ENCODE measurements at regions not wholly inside any gene's neighbourhood (a gene's known extent, or its start where the extent isn't known, plus 50 kb on each side); places are given as distances from the start of the nearest gene placed in this dataset.

DNA sequence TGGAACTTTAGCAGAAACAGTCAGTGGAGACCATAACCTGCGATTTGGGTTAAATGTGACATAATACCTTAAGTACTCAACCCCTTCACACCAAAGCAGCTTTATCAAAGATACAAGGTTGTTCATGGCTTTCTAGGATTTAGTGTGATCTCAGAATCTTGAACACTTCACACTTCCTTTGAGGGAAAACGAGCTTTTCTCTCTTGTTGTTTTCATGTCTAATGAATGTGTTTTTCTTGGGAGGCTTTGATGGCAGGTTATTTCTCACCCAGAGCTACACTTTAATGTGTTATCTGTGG, 437.0 kb downstream of the TMEM232 start:
- TF ChIP-seq, protein P1, sequence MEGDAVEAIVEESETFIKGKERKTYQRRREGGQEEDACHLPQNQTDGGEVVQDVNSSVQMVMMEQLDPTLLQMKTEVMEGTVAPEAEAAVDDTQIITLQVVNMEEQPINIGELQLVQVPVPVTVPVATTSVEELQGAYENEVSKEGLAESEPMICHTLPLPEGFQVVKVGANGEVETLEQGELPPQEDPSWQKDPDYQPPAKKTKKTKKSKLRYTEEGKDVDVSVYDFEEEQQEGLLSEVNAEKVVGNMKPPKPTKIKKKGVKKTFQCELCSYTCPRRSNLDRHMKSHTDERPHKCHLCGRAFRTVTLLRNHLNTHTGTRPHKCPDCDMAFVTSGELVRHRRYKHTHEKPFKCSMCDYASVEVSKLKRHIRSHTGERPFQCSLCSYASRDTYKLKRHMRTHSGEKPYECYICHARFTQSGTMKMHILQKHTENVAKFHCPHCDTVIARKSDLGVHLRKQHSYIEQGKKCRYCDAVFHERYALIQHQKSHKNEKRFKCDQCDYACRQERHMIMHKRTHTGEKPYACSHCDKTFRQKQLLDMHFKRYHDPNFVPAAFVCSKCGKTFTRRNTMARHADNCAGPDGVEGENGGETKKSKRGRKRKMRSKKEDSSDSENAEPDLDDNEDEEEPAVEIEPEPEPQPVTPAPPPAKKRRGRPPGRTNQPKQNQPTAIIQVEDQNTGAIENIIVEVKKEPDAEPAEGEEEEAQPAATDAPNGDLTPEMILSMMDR (IDR thresholded peaks at IDR 0.05 in 2 of 3, conservative IDR thresholded peaks at IDR 0.05 in 1 of 3; ENCODE audit: borderline replicate concordance in 1 of 3, insufficient read depth in 1 of 3, low read depth in 2 of 3, low read length in 2 of 3) = no peak
- TF ChIP-seq JUND (IDR thresholded peaks at IDR 0.05) (no peak), POLR2AphosphoS5 (IDR thresholded peaks at IDR 0.05; ENCODE audit: low read depth, low read length) (no peak), EZH2 (IDR thresholded peaks at IDR 0.05) (no peak), POLR2A (IDR thresholded peaks at IDR 0.05; ENCODE audit: borderline replicate concordance, extremely low read depth, insufficient read depth, insufficient read length) (no peak), ZBTB33 (IDR thresholded peaks at IDR 0.05; ENCODE audit: extremely low read depth, insufficient replicate concordance, low read length) (no peak), MAX (IDR thresholded peaks at IDR 0.05) (no peak), CEBPB (IDR thresholded peaks at IDR 0.05; ENCODE audit: low read depth) (no peak), RAD21 (IDR thresholded peaks at IDR 0.05; ENCODE audit: low read depth) (no peak), EZH2phosphoT487 (IDR thresholded peaks at IDR 0.05; ENCODE audit: borderline replicate concordance) (no peak)
- TF ChIP-seq, protein P2, sequence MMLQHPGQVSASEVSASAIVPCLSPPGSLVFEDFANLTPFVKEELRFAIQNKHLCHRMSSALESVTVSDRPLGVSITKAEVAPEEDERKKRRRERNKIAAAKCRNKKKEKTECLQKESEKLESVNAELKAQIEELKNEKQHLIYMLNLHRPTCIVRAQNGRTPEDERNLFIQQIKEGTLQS (IDR thresholded peaks at IDR 0.05) = no peak
- TF ChIP-seq, protein P3, sequence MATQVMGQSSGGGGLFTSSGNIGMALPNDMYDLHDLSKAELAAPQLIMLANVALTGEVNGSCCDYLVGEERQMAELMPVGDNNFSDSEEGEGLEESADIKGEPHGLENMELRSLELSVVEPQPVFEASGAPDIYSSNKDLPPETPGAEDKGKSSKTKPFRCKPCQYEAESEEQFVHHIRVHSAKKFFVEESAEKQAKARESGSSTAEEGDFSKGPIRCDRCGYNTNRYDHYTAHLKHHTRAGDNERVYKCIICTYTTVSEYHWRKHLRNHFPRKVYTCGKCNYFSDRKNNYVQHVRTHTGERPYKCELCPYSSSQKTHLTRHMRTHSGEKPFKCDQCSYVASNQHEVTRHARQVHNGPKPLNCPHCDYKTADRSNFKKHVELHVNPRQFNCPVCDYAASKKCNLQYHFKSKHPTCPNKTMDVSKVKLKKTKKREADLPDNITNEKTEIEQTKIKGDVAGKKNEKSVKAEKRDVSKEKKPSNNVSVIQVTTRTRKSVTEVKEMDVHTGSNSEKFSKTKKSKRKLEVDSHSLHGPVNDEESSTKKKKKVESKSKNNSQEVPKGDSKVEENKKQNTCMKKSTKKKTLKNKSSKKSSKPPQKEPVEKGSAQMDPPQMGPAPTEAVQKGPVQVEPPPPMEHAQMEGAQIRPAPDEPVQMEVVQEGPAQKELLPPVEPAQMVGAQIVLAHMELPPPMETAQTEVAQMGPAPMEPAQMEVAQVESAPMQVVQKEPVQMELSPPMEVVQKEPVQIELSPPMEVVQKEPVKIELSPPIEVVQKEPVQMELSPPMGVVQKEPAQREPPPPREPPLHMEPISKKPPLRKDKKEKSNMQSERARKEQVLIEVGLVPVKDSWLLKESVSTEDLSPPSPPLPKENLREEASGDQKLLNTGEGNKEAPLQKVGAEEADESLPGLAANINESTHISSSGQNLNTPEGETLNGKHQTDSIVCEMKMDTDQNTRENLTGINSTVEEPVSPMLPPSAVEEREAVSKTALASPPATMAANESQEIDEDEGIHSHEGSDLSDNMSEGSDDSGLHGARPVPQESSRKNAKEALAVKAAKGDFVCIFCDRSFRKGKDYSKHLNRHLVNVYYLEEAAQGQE (IDR thresholded peaks at IDR 0.05; ENCODE audit: low read depth) = no peak
